ENCODE measurements at regions not wholly inside any gene's neighbourhood (a gene's known extent, or its start where the extent isn't known, plus 50 kb on each side); places are given as distances from the start of the nearest gene placed in this dataset.
"Not testable (repeated sequence)": the region's sequence is repeated elsewhere in the genome, so short reads cannot be mapped to it uniquely, and the experiment has no call there.

GRCh38 chr5:124017321-124017720 lies 505.3 kb downstream of the CSNK1G3 start:
- TF ChIP-seq SP1 (IDR thresholded peaks at IDR 0.05); CTCF (IDR thresholded peaks at IDR 0.05; ENCODE audit: low read depth, low read length, missing input control); RXRA (IDR thresholded peaks at IDR 0.05); REST (IDR thresholded peaks at IDR 0.05); JUND (IDR thresholded peaks at IDR 0.05); TAF1 (conservative IDR thresholded peaks at IDR 0.05); RAD21 (IDR thresholded peaks at IDR 0.05); EGR1 (IDR thresholded peaks at IDR 0.05; ENCODE audit: low read depth in 2 of 2); GABPA (IDR thresholded peaks at IDR 0.05 in 1 of 2, conservative IDR thresholded peaks at IDR 0.05 in 1 of 2); ATF3 (IDR thresholded peaks at IDR 0.05): not testable (repeated sequence)
